ENCODE measurements at regions not wholly inside any gene's neighbourhood (a gene's known extent, or its start where the extent isn't known, plus 50 kb on each side); places are given as distances from the start of the nearest gene placed in this dataset.

- Mint-ChIP-seq H3K27me3 (ENCODE audit: insufficient read depth, unreplicated experiment) (no peaks in the 10 kb centered on the region), H3K4me1 (ENCODE audit: insufficient read depth, unreplicated experiment) (no peaks in the 10 kb centered on the region), H3K27ac (ENCODE audit: low read depth, unreplicated experiment) (no peak overlapping the region), H3K9me3 (ENCODE audit: unreplicated experiment) (no peaks in the 10 kb centered on the region), H3K4me3 (ENCODE audit: unreplicated experiment) (no peak overlapping the region), H3K36me3 (ENCODE audit: insufficient read depth, unreplicated experiment) (no peaks in the 10 kb centered on the region)
- no TSS peak for BruUV-seq (replicated peaks)
- intact Hi-C loops (cut with micrococcal nuclease), result no loop called here
- no peak for TF ChIP-seq CTCF (IDR thresholded peaks at IDR 0.05; ENCODE audit: unreplicated experiment)
- no peak for DNase-seq (ENCODE audit: unreplicated experiment)
- POLR2A ChIA-PET, result no interaction called here
- CTCF ChIA-PET, result interaction anchor here (1.8 kb wide), 1 partner anchor 25 kb away, joined by 6 read pairs; no protein-coding TSS in a partner anchor
Observed at GRCh38 chr3:150261418-150261817, 146.7 kb upstream of the TSC22D2 start.

- Mint-ChIP-seq H3K27me3 (ENCODE audit: insufficient read depth, unreplicated experiment) (no peaks in the 10 kb centered on the region), H3K36me3 (ENCODE audit: insufficient read depth, unreplicated experiment) (no peaks in the 10 kb centered on the region), H3K9me3 (ENCODE audit: unreplicated experiment) (no peaks in the 10 kb centered on the region), H3K27ac (ENCODE audit: low read depth, unreplicated experiment) (no peak overlapping the region), H3K4me1 (ENCODE audit: insufficient read depth, unreplicated experiment) (peaks cover 4% of the 10 kb centered on the region), H3K4me3 (ENCODE audit: unreplicated experiment) (no peak overlapping the region)
- DNase-seq (ENCODE audit: unreplicated experiment), result no peak
- CTCF ChIA-PET, result interaction anchor here (1.2 to 1.8 kb wide), 2 partner anchors 8 to 26 kb away, joined by 3 to 6 read pairs; no protein-coding TSS in a partner anchor
- TF ChIP-seq CTCF (IDR thresholded peaks at IDR 0.05; ENCODE audit: unreplicated experiment), result no peak
- POLR2A ChIA-PET, result interaction anchor here (0.9 kb wide), 1 partner anchor 26 kb away, joined by 3 read pairs; no protein-coding TSS in a partner anchor
- no TSS peak for BruUV-seq (replicated peaks)
- intact Hi-C loops (cut with micrococcal nuclease), result no loop called here
Observed at GRCh38 chr3:150260398-150260710, 147.7 kb upstream of the TSC22D2 start.

GRCh38 chr3:150259526-150260397, 148.3 kb upstream of the TSC22D2 start:
- intact Hi-C loops (cut with micrococcal nuclease), result no loop called here
- POLR2A ChIA-PET, result interaction anchor here (0.9 kb wide), 1 partner anchor 27 kb away, joined by 3 read pairs; no protein-coding TSS in a partner anchor
- no peak for DNase-seq (ENCODE audit: unreplicated experiment)
- CTCF ChIA-PET, result interaction anchor here (0.7 to 1.8 kb wide), 3 partner anchors 9 to 918 kb away, joined by 3 to 6 read pairs (median 3); no protein-coding TSS in a partner anchor
- TF ChIP-seq CTCF (IDR thresholded peaks at IDR 0.05; ENCODE audit: unreplicated experiment), result no peak
- peaks cover 10% of the 10 kb centered on the region for H3K4me1 Mint-ChIP-seq (ENCODE audit: insufficient read depth, unreplicated experiment)
- H3K27me3 Mint-ChIP-seq (ENCODE audit: insufficient read depth, unreplicated experiment), result no peaks in the 10 kb centered on the region
- no peak overlapping the region for H3K27ac Mint-ChIP-seq (ENCODE audit: low read depth, unreplicated experiment)
- BruUV-seq (replicated peaks), result no TSS peak
- H3K36me3 Mint-ChIP-seq (ENCODE audit: insufficient read depth, unreplicated experiment), result no peaks in the 10 kb centered on the region
- H3K4me3 Mint-ChIP-seq (ENCODE audit: unreplicated experiment), result no peak overlapping the region
- no peaks in the 10 kb centered on the region for H3K9me3 Mint-ChIP-seq (ENCODE audit: unreplicated experiment)

GRCh38 chr3:150256782-150257181, 151.3 kb upstream of the TSC22D2 start:
- POLR2A ChIA-PET, result interaction anchor here (0.6 kb wide), 1 partner anchor 236 kb away, joined by 3 read pairs; no protein-coding TSS in a partner anchor
- no peak for DNase-seq (ENCODE audit: unreplicated experiment)
- Mint-ChIP-seq H3K27ac (ENCODE audit: low read depth, unreplicated experiment) (no peak overlapping the region), H3K36me3 (ENCODE audit: insufficient read depth, unreplicated experiment) (no peaks in the 10 kb centered on the region), H3K27me3 (ENCODE audit: insufficient read depth, unreplicated experiment) (no peaks in the 10 kb centered on the region), H3K4me3 (ENCODE audit: unreplicated experiment) (no peak overlapping the region), H3K9me3 (ENCODE audit: unreplicated experiment) (no peaks in the 10 kb centered on the region), H3K4me1 (ENCODE audit: insufficient read depth, unreplicated experiment) (peaks cover 12% of the 10 kb centered on the region)
- TF ChIP-seq CTCF (IDR thresholded peaks at IDR 0.05; ENCODE audit: unreplicated experiment), result no peak
- intact Hi-C loops (cut with micrococcal nuclease), result no loop called here
- BruUV-seq (replicated peaks), result no TSS peak
- CTCF ChIA-PET, result interaction anchor here (10.6 kb wide), 1 partner anchor 17 kb away, joined by 85 read pairs; no protein-coding TSS in a partner anchor
